GM12865 (cell line): ENCODE measurements at regions not wholly inside any gene's neighbourhood (a gene's known extent, or its start where the extent isn't known, plus 50 kb on each side); places are given as distances from the start of the nearest gene placed in this dataset.

Source experiments
- DNase-seq: peaks from one replicate; pipeline ENCODE4 v3.0.0; 2010; ENCODE audit warnings: low read depth
- H3K4me3 ChIP-seq: 2 replicates; pipeline ENCODE4 v1.5.1; 2011; ENCODE audit warnings: mild to moderate bottlenecking, low read depth, low read length, control low read depth
- CTCF ChIP-seq: IDR thresholded peaks from 2 replicates; pipeline ENCODE4 v1.5.1; 2011; ENCODE audit warnings: low read length, control low read depth, low read depth, inconsistent platforms; ENCODE audit not compliant: insufficient read depth; ENCODE audit errors: missing control alignments

- TF ChIP-seq CTCF: no peak
Measured at GRCh38 chr16:73730481-73731090, 566.0 kb upstream of the PSMD7 start.

GRCh38 chr16:73725156-73725555 is 571.5 kb upstream of the PSMD7 start:
- no peak overlapping the region for H3K4me3 ChIP-seq
- no peak for TF ChIP-seq CTCF
- DNase-seq: no peak

More at GRCh38 chr16:73730481-73731090, 566.0 kb upstream of the PSMD7 start:
- DNase-seq: no peak
- H3K4me3 ChIP-seq: no peak overlapping the region

- no peak for DNase-seq
- no peak for TF ChIP-seq CTCF
- H3K4me3 ChIP-seq: no peak overlapping the region
Measured at GRCh38 chr16:73724503-73724902, 572.1 kb upstream of the PSMD7 start.

- no peak for TF ChIP-seq CTCF
- DNase-seq: no peak
- H3K4me3 ChIP-seq: no peak overlapping the region
Measured at GRCh38 chr16:73717266-73717974, 579.2 kb upstream of the PSMD7 start.

GRCh38 chr16:73714976-73715375 is 581.6 kb upstream of the PSMD7 start:
- TF ChIP-seq CTCF: no peak
- peak; percentile 66 for DNase-seq
- no peak overlapping the region for H3K4me3 ChIP-seq

- no peak for DNase-seq
- H3K4me3 ChIP-seq: no peak overlapping the region
- TF ChIP-seq CTCF: peak; percentile 11
Measured at GRCh38 chr16:73713778-73714495, 582.7 kb upstream of the PSMD7 start.
